GM21576 (cell line): ENCODE measurements at regions not wholly inside any gene's neighbourhood (a gene's known extent, or its start where the extent isn't known, plus 50 kb on each side); places are given as distances from the start of the nearest gene placed in this dataset.
"Not testable (repeated sequence)": the region's sequence is repeated elsewhere in the genome, so short reads cannot be mapped to it uniquely, and the experiment has no call there.

Source experiments
- ATAC-seq: cut with Tn5 transposase; IDR thresholded peaks from one replicate; pipeline ENCODE4 v1.9.1; 2021; ENCODE audit warnings: mild to moderate bottlenecking, moderate library complexity; ENCODE audit not compliant: unreplicated experiment

- no peak for ATAC-seq
Observed at GRCh38 chr2:57126410-57126809, 920.2 kb upstream of the VRK2 start.

- no peak for ATAC-seq
Observed at GRCh38 chr2:57139179-57139578, 907.4 kb upstream of the VRK2 start.

- no peak for ATAC-seq
Observed at GRCh38 chr2:57141269-57141668, 905.3 kb upstream of the VRK2 start.

GRCh38 chr2:57146951-57147350 lies 899.7 kb upstream of the VRK2 start:
- ATAC-seq = no peak

GRCh38 chr2:57156231-57156924 lies 890.2 kb upstream of the VRK2 start:
- ATAC-seq = no peak

- no peak for ATAC-seq
Observed at GRCh38 chr2:57160976-57161375, 885.6 kb upstream of the VRK2 start.

GRCh38 chr2:57177176-57177575 lies 869.4 kb upstream of the VRK2 start:
- ATAC-seq = no peak

GRCh38 chr2:57180042-57180567 lies 866.5 kb upstream of the VRK2 start:
- no peak for ATAC-seq

- ATAC-seq = no peak
Observed at GRCh38 chr2:57180678-57181077, 865.9 kb upstream of the VRK2 start.

- ATAC-seq = no peak
Observed at GRCh38 chr2:57181315-57182038, 865.1 kb upstream of the VRK2 start.

- ATAC-seq = no peak
Observed at GRCh38 chr2:57182916-57183315, 863.7 kb upstream of the VRK2 start.

GRCh38 chr2:57185568-57185967 lies 861.0 kb upstream of the VRK2 start:
- ATAC-seq = no peak

- ATAC-seq = no peak
Observed at GRCh38 chr2:57190007-57190406, 856.6 kb upstream of the VRK2 start.

GRCh38 chr2:57199663-57200062 lies 846.9 kb upstream of the VRK2 start:
- ATAC-seq = no peak

GRCh38 chr2:57204364-57204763 lies 842.2 kb upstream of the VRK2 start:
- no peak for ATAC-seq

GRCh38 chr2:57205241-57205640 lies 841.4 kb upstream of the VRK2 start:
- ATAC-seq = no peak

- no peak for ATAC-seq
Observed at GRCh38 chr2:57207191-57207590, 839.4 kb upstream of the VRK2 start.

GRCh38 chr2:57209799-57210198 lies 836.8 kb upstream of the VRK2 start:
- ATAC-seq = no peak

GRCh38 chr2:57210855-57211254 lies 835.8 kb upstream of the VRK2 start:
- no peak for ATAC-seq

- no peak for ATAC-seq
Observed at GRCh38 chr2:57217013-57217412, 829.6 kb upstream of the VRK2 start.

- ATAC-seq = no peak
Observed at GRCh38 chr2:57218206-57218605, 828.4 kb upstream of the VRK2 start.

- ATAC-seq = not testable (repeated sequence)
Observed at GRCh38 chr2:57229706-57230105, 816.9 kb upstream of the VRK2 start.
